AG04450 (cell line): ENCODE measurements at regions not wholly inside any gene's neighbourhood (a gene's known extent, or its start where the extent isn't known, plus 50 kb on each side); places are given as distances from the start of the nearest gene placed in this dataset.

Experiments
- CTCF ChIA-PET: fragments of 300-600, 350-600 bp; formaldehyde crosslinking; extraction: SDS; loops from one replicate; lab custom pipeline; 2022; ENCODE audit warnings: antibody characterized with exemption, inconsistent platforms; lab: Charles Lee
- POLR2A ChIA-PET: fragments of 350-600 bp; formaldehyde crosslinking; extraction: SDS; loops from one replicate; lab custom pipeline; 2021; ENCODE audit warnings: antibody characterized with exemption, inconsistent platforms; lab: Yijun Ruan, JAX
- DNase-seq: peaks from one replicate; pipeline ENCODE4 v3.0.0-alpha.2; 2011; ENCODE audit warnings: low read depth, low spot score
- H3K27ac ChIP-seq: one replicate; pipeline ENCODE4 v1.5.1; 2012; ENCODE audit warnings: low read depth, low read length, control low read depth
- H3K27me3 ChIP-seq: one replicate; pipeline ENCODE4 v1.6.0; 2012; ENCODE audit warnings: low read length; ENCODE audit not compliant: control insufficient read depth, insufficient read depth
- H3K4me3 ChIP-seq: 2 replicates; pipeline ENCODE4 v1.5.1; 2011; ENCODE audit warnings: mild to moderate bottlenecking, low read depth, low read length, control low read depth
- H3K9me3 ChIP-seq: 2 replicates; pipeline ENCODE4 v1.5.1; 2012; ENCODE audit warnings: low read length; ENCODE audit not compliant: control insufficient read depth, insufficient read depth
- CTCF ChIP-seq: IDR thresholded peaks from 2 replicates; pipeline ENCODE4 v1.5.1; 2011; ENCODE audit warnings: low read depth, low read length, control low read depth, inconsistent platforms

GRCh38 chr1:4269330-4269729, 369.3 kb upstream of the C1orf174 start:
- TF ChIP-seq CTCF: no peak
- ChIA-PET POLR2A (no interaction called here), CTCF (no interaction called here)
- Histone ChIP-seq H3K4me3 (no peak overlapping the region), H3K27me3 (no peaks in the 10 kb centered on the region), H3K27ac (no peak overlapping the region), H3K9me3 (peaks cover 61% of the 10 kb centered on the region)
- DNase-seq: no peak

GRCh38 chr1:4269952-4270570, 370.0 kb upstream of the C1orf174 start:
- POLR2A ChIA-PET: no interaction called here
- CTCF ChIA-PET: no interaction called here
- no peak for TF ChIP-seq CTCF
- no peaks in the 10 kb centered on the region for H3K27me3 ChIP-seq
- H3K4me3 ChIP-seq: no peak overlapping the region
- DNase-seq: no peak
- no peak overlapping the region for H3K27ac ChIP-seq
- peaks cover 66% of the 10 kb centered on the region for H3K9me3 ChIP-seq

DNA sequence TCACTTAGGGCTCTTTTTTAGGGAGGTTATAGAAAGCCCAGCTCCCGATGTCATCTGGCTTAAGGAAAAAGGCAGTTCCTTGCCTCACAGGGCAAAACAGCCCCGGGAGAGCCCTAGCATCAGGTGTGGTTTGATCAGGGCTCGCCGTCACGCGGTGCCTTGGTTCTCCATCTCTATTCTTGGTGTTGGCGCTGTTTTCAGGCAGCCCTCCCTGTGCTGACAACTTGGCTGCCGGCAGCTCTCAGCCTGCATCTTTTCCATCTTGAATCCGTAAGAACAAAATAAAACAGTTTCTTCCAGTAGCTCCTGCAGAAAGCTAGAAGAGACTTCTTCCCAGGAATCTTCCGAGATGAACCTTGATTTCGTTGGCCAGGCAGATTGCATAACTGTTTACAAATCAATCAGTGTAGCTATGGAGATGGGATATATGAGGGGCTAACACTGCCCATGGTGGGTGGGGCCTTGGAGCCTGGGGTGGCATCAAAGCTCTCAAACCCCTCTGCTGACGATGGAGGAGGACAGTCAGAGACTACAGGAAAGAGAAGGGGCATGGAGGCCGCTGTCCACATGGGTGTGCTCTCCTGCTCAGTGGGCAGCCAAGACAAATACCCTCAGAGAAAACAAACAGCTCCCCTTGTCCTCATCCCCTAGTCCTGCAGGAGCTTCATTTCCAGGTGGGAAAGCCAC, 370.7 kb upstream of the C1orf174 start:
- Histone ChIP-seq H3K4me3 (no peak overlapping the region), H3K9me3 (peaks cover 70% of the 10 kb centered on the region), H3K27me3 (no peaks in the 10 kb centered on the region), H3K27ac (no peak overlapping the region)
- no peak for DNase-seq
- POLR2A ChIA-PET: no interaction called here
- CTCF ChIA-PET: no interaction called here
- TF ChIP-seq CTCF: no peak

- Histone ChIP-seq H3K27ac (no peak overlapping the region), H3K4me3 (no peak overlapping the region), H3K9me3 (peaks cover 73% of the 10 kb centered on the region), H3K27me3 (no peaks in the 10 kb centered on the region)
- ChIA-PET POLR2A (no interaction called here), CTCF (no interaction called here)
- no peak for TF ChIP-seq CTCF
- DNase-seq: no peak
Observed at GRCh38 chr1:4271338-4271998, 371.4 kb upstream of the C1orf174 start.

DNA sequence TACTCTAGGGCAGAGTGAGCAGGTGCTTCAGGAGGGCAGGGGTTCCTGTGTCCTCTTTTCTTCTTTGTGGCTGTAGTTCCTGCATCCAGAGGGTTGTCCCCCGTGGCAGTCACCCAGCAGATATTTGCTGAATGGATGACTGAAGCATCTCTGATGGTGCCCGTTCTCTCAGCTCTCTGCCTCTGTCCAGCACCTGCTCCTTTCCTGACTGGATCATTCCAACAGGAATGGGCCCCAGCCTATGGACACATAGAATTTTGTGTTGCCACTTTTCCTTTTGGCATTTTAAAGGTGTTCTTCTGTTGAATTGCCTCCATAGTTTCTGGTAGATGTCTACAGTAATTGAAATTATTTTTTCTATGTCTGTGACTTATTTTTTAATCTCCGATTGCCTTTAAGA, 372.5 kb upstream of the C1orf174 start:
- no peak for TF ChIP-seq CTCF
- POLR2A ChIA-PET: no interaction called here
- Histone ChIP-seq H3K4me3 (no peak overlapping the region), H3K27me3 (no peaks in the 10 kb centered on the region), H3K9me3 (peaks cover 76% of the 10 kb centered on the region), H3K27ac (no peak overlapping the region)
- CTCF ChIA-PET: no interaction called here
- DNase-seq: no peak
